ENCODE measurements at regions not wholly inside any gene's neighbourhood (a gene's known extent, or its start where the extent isn't known, plus 50 kb on each side); places are given as distances from the start of the nearest gene placed in this dataset.

DNA sequence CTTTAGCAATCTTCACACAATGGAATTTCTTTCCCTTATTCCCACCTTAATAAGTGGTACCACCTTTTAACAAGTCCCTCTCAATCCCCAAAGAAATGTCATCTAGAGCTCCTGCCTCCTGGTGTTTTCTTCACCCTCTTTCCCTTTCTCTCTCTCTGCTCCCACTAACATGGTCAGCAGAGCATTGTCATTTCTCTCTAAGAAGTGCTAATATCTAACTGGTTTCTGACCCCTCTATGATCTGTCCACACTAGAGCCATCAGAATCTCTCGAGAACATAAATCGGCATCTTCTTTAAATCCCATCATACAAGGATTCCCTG lies 161.2 kb upstream of the DTNA start:
- TF ChIP-seq, protein P1, sequence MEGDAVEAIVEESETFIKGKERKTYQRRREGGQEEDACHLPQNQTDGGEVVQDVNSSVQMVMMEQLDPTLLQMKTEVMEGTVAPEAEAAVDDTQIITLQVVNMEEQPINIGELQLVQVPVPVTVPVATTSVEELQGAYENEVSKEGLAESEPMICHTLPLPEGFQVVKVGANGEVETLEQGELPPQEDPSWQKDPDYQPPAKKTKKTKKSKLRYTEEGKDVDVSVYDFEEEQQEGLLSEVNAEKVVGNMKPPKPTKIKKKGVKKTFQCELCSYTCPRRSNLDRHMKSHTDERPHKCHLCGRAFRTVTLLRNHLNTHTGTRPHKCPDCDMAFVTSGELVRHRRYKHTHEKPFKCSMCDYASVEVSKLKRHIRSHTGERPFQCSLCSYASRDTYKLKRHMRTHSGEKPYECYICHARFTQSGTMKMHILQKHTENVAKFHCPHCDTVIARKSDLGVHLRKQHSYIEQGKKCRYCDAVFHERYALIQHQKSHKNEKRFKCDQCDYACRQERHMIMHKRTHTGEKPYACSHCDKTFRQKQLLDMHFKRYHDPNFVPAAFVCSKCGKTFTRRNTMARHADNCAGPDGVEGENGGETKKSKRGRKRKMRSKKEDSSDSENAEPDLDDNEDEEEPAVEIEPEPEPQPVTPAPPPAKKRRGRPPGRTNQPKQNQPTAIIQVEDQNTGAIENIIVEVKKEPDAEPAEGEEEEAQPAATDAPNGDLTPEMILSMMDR (IDR thresholded peaks at IDR 0.05), result no peak
- H3K27ac ChIP-seq, result no peak overlapping the region
- H3K27me3 ChIP-seq (ENCODE audit: low read depth), result no peaks in the 10 kb centered on the region
- intact Hi-C loops (cut with DNase I), result no loop called here
- H3K36me3 ChIP-seq, result no peaks in the 10 kb centered on the region
- ATAC-seq (no peak), DNase-seq (no peak)
- H3K4me1 ChIP-seq, result no peaks in the 10 kb centered on the region
- no peaks in the 10 kb centered on the region for H3K9me3 ChIP-seq
- H3K4me3 ChIP-seq, result no peak overlapping the region

DNA sequence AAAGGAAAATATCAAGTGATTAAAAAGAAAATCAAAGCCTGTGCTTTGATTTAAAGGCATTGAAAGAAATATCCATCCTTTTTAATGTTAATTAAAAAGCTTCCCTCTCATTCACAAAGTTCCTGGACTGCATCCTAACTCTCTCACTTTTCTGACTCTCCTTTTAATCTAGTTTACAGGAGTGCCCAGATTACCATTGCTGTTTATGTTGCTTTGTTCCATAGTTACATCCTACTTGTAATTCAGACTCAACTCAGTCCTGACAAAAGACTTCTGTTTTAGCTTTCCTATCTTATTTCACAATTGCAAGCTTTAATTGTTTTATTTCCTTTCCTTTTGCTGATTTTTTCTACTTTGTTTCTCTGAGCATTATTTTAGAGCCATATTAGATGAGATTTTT lies 160.7 kb upstream of the DTNA start:
- no peak overlapping the region for H3K27ac ChIP-seq
- ATAC-seq (no peak), DNase-seq (no peak)
- no peaks in the 10 kb centered on the region for H3K9me3 ChIP-seq
- TF ChIP-seq, protein P1 (IDR thresholded peaks at IDR 0.05), result no peak
- no peaks in the 10 kb centered on the region for H3K27me3 ChIP-seq (ENCODE audit: low read depth)
- no peaks in the 10 kb centered on the region for H3K4me1 ChIP-seq
- H3K36me3 ChIP-seq, result no peaks in the 10 kb centered on the region
- no peak overlapping the region for H3K4me3 ChIP-seq
- intact Hi-C loops (cut with DNase I), result no loop called here

DNA sequence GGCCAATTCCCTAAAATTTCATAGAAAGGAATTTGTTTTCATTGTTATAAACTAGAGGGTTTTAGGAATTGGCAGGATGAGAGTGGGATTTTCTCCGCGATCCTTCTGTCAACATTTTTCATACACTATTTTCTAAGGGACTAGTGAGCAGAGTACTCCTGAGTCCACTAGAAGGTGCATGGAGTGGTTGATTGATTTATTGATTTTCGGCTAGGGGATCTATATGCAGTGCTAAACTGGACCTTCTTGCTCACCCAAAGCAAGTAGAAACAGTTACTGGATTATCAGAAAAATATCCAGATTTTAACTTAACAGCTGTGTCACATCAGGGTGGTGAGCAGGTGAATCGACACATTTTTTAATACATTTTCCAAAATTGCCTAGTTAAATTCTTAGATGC lies 159.9 kb upstream of the DTNA start:
- H3K9me3 ChIP-seq, result no peaks in the 10 kb centered on the region
- TF ChIP-seq, protein P1 (IDR thresholded peaks at IDR 0.05), result no peak
- no peaks in the 10 kb centered on the region for H3K36me3 ChIP-seq
- ATAC-seq, result no peak
- no peaks in the 10 kb centered on the region for H3K4me1 ChIP-seq
- no peak overlapping the region for H3K27ac ChIP-seq
- DNase-seq, result no peak
- H3K4me3 ChIP-seq, result no peak overlapping the region
- H3K27me3 ChIP-seq (ENCODE audit: low read depth), result no peaks in the 10 kb centered on the region
- intact Hi-C loops (cut with DNase I), result no loop called here

DNA sequence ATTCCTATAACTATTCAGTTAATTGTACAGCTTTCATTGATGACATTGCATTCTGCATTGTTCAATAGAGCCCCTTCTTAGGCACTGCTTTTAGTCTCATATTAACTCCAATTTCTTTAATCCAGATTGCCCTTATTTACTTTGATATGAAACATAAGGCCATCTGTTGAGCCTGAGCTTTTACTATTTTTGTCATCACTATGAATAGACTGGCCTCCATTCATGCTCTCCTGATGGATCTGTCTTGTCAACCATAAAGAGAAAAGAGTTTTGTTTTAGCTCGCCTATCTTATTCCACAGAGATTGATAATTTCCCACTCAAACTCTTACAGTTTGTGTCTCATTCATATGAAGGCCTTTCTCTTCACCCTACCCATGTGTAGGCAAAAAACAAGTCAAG lies 159.2 kb upstream of the DTNA start:
- no peaks in the 10 kb centered on the region for H3K4me1 ChIP-seq
- H3K36me3 ChIP-seq, result no peaks in the 10 kb centered on the region
- no peaks in the 10 kb centered on the region for H3K27me3 ChIP-seq (ENCODE audit: low read depth)
- DNase-seq (no peak), ATAC-seq (no peak)
- TF ChIP-seq, protein P1 (IDR thresholded peaks at IDR 0.05), result no peak
- H3K27ac ChIP-seq, result no peak overlapping the region
- intact Hi-C loops (cut with DNase I), result no loop called here
- H3K9me3 ChIP-seq, result no peaks in the 10 kb centered on the region
- no peak overlapping the region for H3K4me3 ChIP-seq

DNA sequence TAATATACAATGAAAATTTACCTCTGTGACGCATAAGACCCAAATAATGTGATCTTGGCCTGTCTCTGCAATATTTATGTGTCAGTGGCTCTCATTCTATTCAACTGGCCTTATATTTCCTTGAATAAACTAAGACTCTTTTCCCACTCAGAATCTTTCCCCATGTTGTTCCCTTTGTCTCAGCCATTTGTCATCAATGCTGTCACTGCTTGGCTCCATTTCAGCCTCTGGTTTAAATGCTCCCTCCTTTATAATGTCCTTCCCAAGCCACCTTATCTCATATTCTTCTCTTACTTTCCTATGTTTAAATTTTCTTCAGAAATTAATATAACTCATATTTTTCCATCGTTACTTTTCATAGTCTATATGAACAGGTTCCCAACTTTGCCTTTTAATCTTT lies 158.3 kb upstream of the DTNA start:
- TF ChIP-seq, protein P1 (IDR thresholded peaks at IDR 0.05), result no peak
- H3K27ac ChIP-seq, result no peak overlapping the region
- intact Hi-C loops (cut with DNase I), result no loop called here

DNA sequence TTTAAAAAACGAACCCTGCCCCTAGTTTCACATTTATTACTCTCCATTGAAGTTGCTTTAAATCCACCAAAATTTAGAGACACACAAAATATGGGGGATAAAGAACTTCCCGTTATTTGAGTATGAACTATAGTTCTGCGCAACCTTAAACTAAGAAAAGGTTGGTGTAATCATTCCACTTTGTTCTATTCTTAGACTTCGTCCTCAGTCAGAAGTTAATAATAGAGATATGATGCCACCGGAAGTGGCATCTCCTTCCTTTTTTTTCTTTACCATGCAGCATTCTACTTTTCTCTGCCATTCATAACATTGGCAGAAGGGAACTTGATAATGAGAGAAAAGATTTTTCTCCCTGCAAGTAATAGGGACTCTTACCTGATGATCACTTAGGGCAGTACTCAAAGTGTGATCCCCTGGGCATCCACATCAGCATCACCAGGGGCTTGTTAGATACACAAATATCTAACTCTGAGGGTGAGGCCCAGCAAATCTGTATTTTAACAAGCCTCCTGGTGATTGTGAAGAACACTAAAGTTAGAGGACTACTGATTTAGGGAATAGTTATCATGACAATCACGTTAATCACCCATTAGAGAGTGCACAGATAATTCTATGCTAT lies 147.7 kb upstream of the DTNA start:
- Histone ChIP-seq H3K27me3 (ENCODE audit: low read depth) (no peaks in the 10 kb centered on the region), H3K4me1 (no peaks in the 10 kb centered on the region), H3K9me3 (no peaks in the 10 kb centered on the region), H3K4me3 (no peak overlapping the region), H3K36me3 (no peaks in the 10 kb centered on the region), H3K27ac (no peak overlapping the region)
- no peak for ATAC-seq
- TF ChIP-seq, protein P1 (IDR thresholded peaks at IDR 0.05), result no peak
- intact Hi-C loops (cut with DNase I), result no loop called here
- DNase-seq, result no peak

More for the DNA sequence above, 158.3 kb upstream of the DTNA start:
- H3K4me3 ChIP-seq, result no peak overlapping the region
- H3K27me3 ChIP-seq (ENCODE audit: low read depth), result no peaks in the 10 kb centered on the region
- ATAC-seq (no peak), DNase-seq (no peak)
- H3K4me1 ChIP-seq, result no peaks in the 10 kb centered on the region
- H3K36me3 ChIP-seq, result no peaks in the 10 kb centered on the region
- H3K9me3 ChIP-seq, result no peaks in the 10 kb centered on the region
